Adrenal gland (tissue), 5 donors: ENCODE measurements at regions not wholly inside any gene's neighbourhood (a gene's known extent, or its start where the extent isn't known, plus 50 kb on each side); places are given as distances from the start of the nearest gene placed in this dataset.

ENCODE experiments used
- CTCF ChIP-seq, 6 experiments: fragments of 450-650 bp in 4 of 6; fragments of 200-600 bp in 2 of 6; sonication (generic) in 1 of 6; IDR thresholded peaks; 1 replicate in 5 of 6; 2 replicates in 1 of 6; pipeline versions ENCODE4 v1.5.1 to v1.8.0; 2016 to 2021; ENCODE audit warnings: antibody characterized with exemption in 6 of 6, mild to moderate bottlenecking in 2 of 6, moderate library complexity in 1 of 6
- POLR2A ChIP-seq, 2 donors: fragments of 450-650 bp; IDR thresholded peaks; one replicate each; pipeline ENCODE4 v1.6.1; 2017; ENCODE audit warnings: antibody characterized with exemption in 2 of 2, mild to moderate bottlenecking in 2 of 2, moderate library complexity in 1 of 2
- donor health status: DM: no; HTN: no; CAD: no.

- no peak for TF ChIP-seq POLR2A (IDR thresholded peaks at IDR 0.05)
- no peak for TF ChIP-seq CTCF (IDR thresholded peaks at IDR 0.05)
Observed at GRCh38 chr6:163937071-163937470, 522.6 kb downstream of the QKI start.
